ENCODE measurements at regions not wholly inside any gene's neighbourhood (a gene's known extent, or its start where the extent isn't known, plus 50 kb on each side); places are given as distances from the start of the nearest gene placed in this dataset.

GRCh38 chr1:181296180-181296579 is 187.1 kb upstream of the CACNA1E start:
- TF ChIP-seq EP300 (IDR thresholded peaks at IDR 0.05; ENCODE audit: low read depth in 2 of 2, low read length in 2 of 2): no peak
- no peak for TF ChIP-seq EP300 (CRISPR knock-in tag; IDR thresholded peaks at IDR 0.05; ENCODE audit: borderline replicate concordance)
- TF ChIP-seq CTCF (CRISPR knock-in tag; IDR thresholded peaks at IDR 0.05): no peak
- no peak for TF ChIP-seq ZNF687 (CRISPR knock-in tag; IDR thresholded peaks at IDR 0.05)
- TF ChIP-seq NFATC3 (CRISPR knock-in tag; IDR thresholded peaks at IDR 0.05): no peak
- TF ChIP-seq GATAD2A (CRISPR knock-in tag; IDR thresholded peaks at IDR 0.05): no peak
- TF ChIP-seq ZBTB40 (IDR thresholded peaks at IDR 0.05): no peak
- no peak for TF ChIP-seq ZBTB40 (CRISPR knock-in tag; IDR thresholded peaks at IDR 0.05)
- no peak for TF ChIP-seq JUNB (CRISPR knock-in tag; IDR thresholded peaks at IDR 0.05; ENCODE audit: borderline replicate concordance)
